GM21529 (cell line): ENCODE measurements at regions not wholly inside any gene's neighbourhood (a gene's known extent, or its start where the extent isn't known, plus 50 kb on each side); places are given as distances from the start of the nearest gene placed in this dataset.

Experiments used
- ATAC-seq: cut with Tn5 transposase; IDR thresholded peaks from one replicate; pipeline ENCODE4 v1.9.1; 2021; ENCODE audit not compliant: unreplicated experiment

- ATAC-seq: no peak
These were observed 158.3 kb upstream of the NDUFV2 start for GRCh38 chr18:8943900-8944870.

DNA sequence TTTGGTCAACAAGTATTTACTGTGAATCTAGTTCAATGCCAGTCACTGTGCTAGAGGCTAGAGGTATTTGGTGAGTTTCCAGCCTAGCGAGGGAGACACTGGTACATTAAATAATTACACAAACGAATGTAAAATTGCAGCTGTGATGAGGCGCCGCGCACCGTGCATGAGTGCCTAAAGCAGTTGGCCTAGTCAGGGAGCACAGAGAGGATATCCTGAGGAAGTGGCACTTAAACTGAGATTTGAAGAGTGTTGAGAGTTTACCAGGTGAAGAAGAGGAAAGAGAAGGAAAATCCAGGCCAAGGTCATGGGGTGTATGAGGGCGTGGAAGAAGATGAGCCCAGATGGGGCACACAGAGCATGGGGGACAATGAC is 157.6 kb upstream of the NDUFV2 start:
- no peak for ATAC-seq

DNA sequence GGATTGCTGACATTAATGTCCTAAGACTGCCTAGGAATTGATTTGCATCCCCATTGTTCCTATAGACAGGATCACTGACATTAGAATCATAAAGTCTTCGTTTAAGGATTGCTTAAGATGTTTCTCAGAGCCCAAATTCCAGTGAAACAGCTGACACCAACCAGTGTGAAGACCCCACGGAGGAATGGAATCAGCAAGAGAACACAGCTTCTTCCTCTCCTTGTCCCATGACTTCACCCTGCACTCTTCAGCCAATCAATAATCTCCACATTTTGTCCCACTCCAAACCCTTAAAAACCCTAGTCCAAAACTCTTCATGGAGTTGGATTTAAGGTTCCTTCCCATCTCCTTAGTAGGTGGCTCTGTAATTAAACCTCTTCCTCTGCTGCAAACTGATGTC is 157.0 kb upstream of the NDUFV2 start:
- no peak for ATAC-seq

DNA sequence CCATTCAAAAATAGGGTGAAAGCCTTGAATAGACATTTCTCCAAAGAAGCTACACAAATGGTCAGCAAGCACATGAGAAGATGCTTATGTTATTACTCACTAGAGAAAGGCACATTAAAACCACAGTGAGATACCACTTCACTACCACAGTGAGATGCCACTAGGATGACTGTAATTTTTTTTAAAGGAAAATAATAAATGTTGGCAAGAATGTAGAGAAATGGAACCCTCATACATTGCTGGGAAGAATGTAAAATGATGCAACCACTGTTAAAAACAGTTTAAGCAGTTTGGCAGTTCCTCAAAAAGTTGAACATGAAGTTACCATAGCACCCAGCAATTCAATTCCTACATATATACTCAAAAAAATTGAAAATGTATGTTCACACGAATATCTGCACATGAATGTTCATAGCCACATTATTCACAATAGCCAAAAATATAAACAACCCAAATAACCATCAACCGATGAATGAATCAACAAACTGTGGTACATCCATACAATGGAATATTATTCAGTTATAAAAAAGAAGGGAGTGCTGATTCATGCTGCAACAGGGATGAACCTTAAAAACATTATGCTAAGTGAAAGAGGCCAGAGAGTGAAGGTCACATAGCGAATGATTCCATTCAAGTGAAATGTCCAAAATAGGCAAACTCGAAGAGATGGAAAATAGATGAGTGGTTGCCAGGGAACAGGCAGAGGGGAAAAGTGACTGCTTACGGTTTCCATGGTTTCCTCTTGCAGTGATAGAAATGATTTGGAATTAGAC is 156.2 kb upstream of the NDUFV2 start:
- ATAC-seq: no peak

DNA sequence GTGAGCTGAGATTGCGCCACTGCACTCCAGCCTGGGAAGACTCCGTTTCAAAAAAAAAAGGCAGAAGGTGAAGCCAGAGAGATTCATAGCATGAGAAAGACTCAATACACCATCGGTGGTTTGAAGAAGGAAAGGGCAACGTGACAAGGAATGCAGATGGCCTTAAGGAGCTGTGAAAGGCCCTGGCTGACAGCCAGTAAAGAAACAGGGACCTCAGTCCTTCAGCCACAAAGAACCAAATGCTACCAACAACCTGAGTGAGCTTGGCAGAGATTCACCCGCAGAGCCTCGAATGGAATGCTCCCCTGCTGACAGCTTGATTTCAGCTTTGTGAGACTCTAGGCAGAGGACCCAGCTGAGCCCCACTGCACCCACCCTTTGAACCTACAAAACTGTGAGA is 154.9 kb upstream of the NDUFV2 start:
- ATAC-seq: no peak

- no peak for ATAC-seq
These were observed 154.5 kb upstream of the NDUFV2 start for GRCh38 chr18:8948011-8948410.

DNA sequence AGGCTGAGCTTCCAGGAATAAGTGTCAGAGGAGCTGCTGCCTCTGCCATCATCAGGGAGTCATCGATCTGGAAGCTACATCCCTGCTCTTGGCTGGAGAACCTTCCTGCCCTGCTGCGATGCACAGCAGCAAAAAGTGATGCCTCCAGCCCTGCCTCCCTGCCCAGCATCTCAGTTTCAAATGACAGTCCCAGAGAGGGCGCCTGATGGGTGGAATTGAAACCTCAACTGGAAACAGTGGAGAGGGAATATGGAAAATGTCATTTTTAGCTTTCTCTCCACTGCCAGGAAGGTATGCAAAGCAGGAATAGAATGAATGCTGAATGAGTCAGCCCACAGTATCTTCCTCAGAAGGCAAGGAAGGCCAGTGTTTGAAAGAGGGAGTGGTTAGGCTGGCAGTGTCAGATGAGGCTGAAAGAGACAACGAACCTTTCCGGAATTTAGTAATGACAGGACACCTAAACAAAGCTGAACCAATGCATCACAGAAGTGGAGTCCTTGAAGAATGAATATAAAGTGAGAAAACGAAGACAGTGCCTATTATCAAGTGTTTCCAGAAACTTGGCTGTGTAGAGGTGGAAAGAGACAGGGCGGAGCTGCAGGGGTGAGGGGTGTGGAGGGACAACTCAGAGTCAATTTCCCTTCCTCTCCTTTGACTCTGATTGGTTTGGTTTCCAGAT is 153.9 kb upstream of the NDUFV2 start:
- ATAC-seq: no peak

- ATAC-seq: no peak
These were observed 153.3 kb upstream of the NDUFV2 start for GRCh38 chr18:8949206-8949605.

- peak; percentile 72 for ATAC-seq
These were observed 151.0 kb upstream of the NDUFV2 start for GRCh38 chr18:8951491-8951890.

DNA sequence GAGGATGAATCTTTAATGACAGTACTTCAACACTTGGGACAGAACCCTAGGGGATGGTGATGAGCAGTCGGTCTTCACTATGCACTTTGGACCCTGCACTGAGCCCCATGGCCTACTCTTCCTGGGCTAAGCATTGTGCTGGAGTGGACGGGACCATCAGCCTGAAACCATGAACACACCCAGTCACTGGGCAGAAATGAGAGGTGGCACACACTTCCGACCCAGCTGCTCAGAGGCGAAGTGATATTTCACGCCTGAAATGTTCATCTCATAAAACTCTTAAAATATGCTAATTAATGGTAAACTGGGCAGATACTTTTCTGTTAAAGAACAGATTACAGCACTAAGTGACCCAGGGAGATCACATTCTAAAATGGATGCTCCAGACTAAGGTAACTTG is 150.3 kb upstream of the NDUFV2 start:
- ATAC-seq: no peak

DNA sequence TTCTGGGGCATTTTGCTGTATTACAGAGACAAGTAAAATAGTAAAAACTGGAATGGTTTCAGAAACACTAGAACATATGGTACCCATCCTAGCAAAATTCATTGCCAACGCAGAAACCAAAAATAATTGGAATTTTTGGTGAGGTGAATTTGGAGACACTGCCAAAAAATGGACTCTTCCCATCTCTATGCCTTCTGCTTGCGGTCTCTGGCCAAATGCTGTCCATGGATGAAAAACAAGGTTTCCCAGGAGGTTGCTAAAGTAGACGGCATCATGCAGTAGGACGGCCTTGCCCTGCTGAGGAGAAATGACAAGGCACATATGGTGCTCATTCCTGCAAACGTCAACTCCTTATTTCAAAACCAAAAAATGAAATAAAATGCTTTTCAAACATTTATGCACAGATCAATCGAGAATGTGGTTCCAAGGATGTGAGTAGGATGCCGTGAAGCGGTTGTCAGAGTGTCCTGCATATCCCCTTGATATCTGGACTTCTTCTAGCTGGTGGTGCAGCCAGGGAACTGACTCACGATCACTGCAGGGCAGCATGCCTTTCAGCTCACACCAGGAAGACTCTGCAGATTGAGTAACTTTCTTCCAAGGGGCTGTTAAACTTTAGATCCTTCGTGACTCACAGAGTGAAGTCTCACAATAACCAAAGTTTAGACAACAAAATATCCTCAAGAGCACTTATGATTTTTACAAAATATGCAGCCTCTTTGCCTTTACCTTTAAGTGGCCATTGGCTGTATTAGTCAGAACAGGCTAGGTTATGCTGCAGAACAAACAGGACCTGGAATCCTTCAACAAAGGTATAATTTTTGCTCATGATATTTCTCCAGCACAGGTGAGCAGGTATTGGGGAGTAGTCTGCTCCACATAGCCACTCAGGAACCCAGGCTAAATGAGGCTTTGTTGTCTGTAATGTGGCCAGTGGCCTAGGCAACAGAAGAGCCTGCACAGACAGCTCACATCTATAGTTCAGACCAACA is 149.4 kb upstream of the NDUFV2 start:
- no peak for ATAC-seq

DNA sequence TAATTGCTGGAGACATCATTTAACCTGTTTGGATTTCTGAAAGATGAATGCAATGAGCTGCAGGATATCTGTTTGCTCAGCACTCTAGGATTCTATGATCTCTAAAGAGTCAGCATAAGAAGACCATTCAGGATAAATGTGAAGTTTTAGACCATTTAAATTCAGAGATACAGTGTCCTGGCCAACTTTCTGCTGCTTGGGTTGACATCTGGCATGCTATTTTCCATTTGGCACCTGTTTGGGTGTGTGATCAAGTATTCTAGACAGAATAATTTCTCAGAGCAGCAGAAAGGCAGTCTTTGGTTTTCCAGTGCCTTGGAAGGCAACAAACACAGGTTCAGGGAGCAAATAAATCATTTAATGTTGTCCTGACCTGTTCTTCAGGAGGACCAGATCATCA is 144.8 kb upstream of the NDUFV2 start:
- ATAC-seq: no peak

- ATAC-seq: no peak
These were observed 143.8 kb upstream of the NDUFV2 start for GRCh38 chr18:8958660-8959059.

DNA sequence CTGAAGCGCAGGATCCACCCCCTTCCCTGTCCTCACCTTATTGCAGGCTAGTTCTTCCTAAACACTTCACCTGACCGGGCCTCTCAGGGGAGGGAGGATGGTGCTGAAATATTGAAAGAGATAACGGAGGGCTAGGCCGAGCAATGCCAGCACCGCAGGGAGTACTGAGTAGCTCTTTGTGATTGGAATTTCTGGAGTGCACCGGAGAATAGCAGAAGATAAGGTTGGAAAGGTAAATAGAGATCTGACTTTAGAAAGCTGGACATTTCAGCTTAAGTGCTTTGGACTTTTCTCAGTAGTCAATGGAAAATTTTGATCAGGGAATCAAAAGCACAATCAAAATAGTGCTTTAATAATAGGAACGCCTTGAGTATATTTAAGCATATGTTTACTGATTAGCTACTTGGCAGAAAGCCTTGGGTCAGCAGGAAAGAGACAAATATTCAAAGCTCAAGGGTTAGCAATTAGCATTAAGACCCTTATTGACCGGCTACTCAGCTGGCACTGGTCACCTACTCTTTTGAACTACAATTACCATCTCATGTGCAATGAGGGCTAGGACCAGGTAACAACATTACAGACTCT is 142.9 kb upstream of the NDUFV2 start:
- no peak for ATAC-seq

GRCh38 chr18:8960740-8961657 is 141.5 kb upstream of the NDUFV2 start:
- ATAC-seq: no peak

DNA sequence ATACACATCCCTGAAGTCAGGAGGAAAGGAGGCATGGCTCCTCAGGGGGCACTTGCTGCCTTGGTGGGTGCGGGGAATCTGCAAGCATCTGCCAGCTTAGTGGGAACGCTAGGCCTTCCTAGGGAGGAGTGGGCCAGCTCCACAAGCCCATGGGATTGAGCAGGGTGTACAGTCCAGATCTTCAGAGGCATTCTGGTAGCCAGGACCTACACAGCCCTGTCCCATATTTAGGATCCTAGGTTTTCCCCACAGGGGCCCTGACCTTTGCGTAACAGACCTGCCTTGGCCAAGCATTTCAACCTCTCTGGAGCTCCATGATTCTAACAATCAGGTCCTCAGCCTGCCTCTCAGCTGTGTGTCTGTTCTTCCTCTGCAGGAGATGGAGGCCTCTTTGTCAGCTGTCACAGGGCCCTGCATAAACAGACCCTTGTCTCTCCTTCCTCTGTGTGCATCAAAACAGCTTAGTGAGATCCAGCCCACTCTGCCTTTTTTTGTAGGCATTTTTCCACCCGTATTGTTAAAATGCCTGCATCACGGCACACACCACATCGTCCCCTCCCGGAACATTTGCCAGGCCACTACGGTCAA is 140.2 kb upstream of the NDUFV2 start:
- ATAC-seq: no peak

- no peak for ATAC-seq
These were observed 139.5 kb upstream of the NDUFV2 start for GRCh38 chr18:8962855-8963635.

DNA sequence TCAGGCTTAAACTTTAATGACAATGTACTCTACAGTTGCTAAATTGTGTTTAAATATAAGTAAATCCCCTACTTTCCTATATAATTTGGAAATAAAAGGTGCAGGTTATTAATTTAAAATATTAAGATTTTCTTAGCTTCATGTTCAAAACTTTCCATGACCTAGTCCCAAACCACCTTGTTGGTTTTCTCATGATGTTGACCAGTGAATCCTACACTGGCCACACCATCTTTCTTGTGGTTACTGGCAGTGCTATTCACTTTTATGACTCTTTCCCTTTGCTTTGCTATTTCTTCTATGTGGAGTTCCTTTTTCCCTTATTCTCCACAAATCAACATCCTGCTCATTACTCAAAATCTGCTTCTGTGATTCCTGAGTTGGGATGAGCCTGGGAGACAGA is 138.6 kb upstream of the NDUFV2 start:
- ATAC-seq: no peak
